ENCODE measurements at regions not wholly inside any gene's neighbourhood (a gene's known extent, or its start where the extent isn't known, plus 50 kb on each side); places are given as distances from the start of the nearest gene placed in this dataset.

- TF ChIP-seq CTCF (IDR thresholded peaks at IDR 0.05) (no peak), POLR2AphosphoS5 (IDR thresholded peaks at IDR 0.05) (no peak)
Measured at GRCh38 chr10:32109603-32110002, 53.4 kb upstream of the KIF5B start.

All from prostate gland (tissue), 2 donors.